ENCODE measurements at regions not wholly inside any gene's neighbourhood (a gene's known extent, or its start where the extent isn't known, plus 50 kb on each side); places are given as distances from the start of the nearest gene placed in this dataset.

- TF ChIP-seq IRF3 (IDR thresholded peaks at IDR 0.05) (no peak), ZBTB33 (IDR thresholded peaks at IDR 0.05) (no peak), STAT1 (conservative IDR thresholded peaks at IDR 0.05) (no peak), CTCF (IDR thresholded peaks at IDR 0.05 in 2 of 3, conservative IDR thresholded peaks at IDR 0.05 in 1 of 3; ENCODE audit: control insufficient read depth in 2 of 3, extremely low read depth in 1 of 3, insufficient read depth in 1 of 3, low read depth in 3 of 3, low read length in 3 of 3) (no peak), FOS (IDR thresholded peaks at IDR 0.05; ENCODE audit: borderline replicate concordance, extremely low read depth, insufficient read length) (no peak), MYC (IDR thresholded peaks at IDR 0.05; ENCODE audit: insufficient read depth, insufficient read length, insufficient replicate concordance, low read length, severe bottlenecking) (no peak), PML (IDR thresholded peaks at IDR 0.05; ENCODE audit: low read length) (no peak), POLR2A (IDR thresholded peaks at IDR 0.05; ENCODE audit: low read depth, low read length) (no peak), RFX5 (IDR thresholded peaks at IDR 0.05; ENCODE audit: low read depth, low read length) (no peak)
These were observed 461.3 kb upstream of the SOX11 start for GRCh38 chr2:5230855-5231254.

Data from GM12878 (cell line).